ENCODE measurements at regions not wholly inside any gene's neighbourhood (a gene's known extent, or its start where the extent isn't known, plus 50 kb on each side); places are given as distances from the start of the nearest gene placed in this dataset.

GRCh38 chr3:188067932-188068331 is 86.0 kb upstream of the LPP start:
- DNase-seq (ENCODE audit: low spot score): no peak

GRCh38 chr3:188068342-188068741 is 85.6 kb upstream of the LPP start:
- DNase-seq (ENCODE audit: low spot score): no peak

- DNase-seq (ENCODE audit: low spot score): no peak
Observed at GRCh38 chr3:188071636-188072035, 82.3 kb upstream of the LPP start.

- no peak for DNase-seq (ENCODE audit: low spot score)
Observed at GRCh38 chr3:188076176-188076575, 77.8 kb upstream of the LPP start.

- no peak for DNase-seq (ENCODE audit: low spot score)
Observed at GRCh38 chr3:188077160-188077799, 76.7 kb upstream of the LPP start.

- no peak for DNase-seq (ENCODE audit: low spot score)
Observed at GRCh38 chr3:188080091-188080490, 73.9 kb upstream of the LPP start.

- no peak for DNase-seq (ENCODE audit: low spot score)
Observed at GRCh38 chr3:188082031-188082430, 71.9 kb upstream of the LPP start.

GRCh38 chr3:188082450-188082849 is 71.5 kb upstream of the LPP start:
- DNase-seq (ENCODE audit: low spot score): no peak

- DNase-seq (ENCODE audit: low spot score): no peak
Observed at GRCh38 chr3:188083011-188083410, 70.9 kb upstream of the LPP start.

GRCh38 chr3:188084752-188085583 is 69.0 kb upstream of the LPP start:
- no peak for DNase-seq (ENCODE audit: low spot score)

GRCh38 chr3:188085584-188086560 is 68.1 kb upstream of the LPP start:
- DNase-seq (ENCODE audit: low spot score): no peak

- no peak for DNase-seq (ENCODE audit: low spot score)
Observed at GRCh38 chr3:188088948-188089685, 64.8 kb upstream of the LPP start.

- DNase-seq (ENCODE audit: low spot score): no peak
Observed at GRCh38 chr3:188090620-188091309, 63.2 kb upstream of the LPP start.

- no peak for DNase-seq (ENCODE audit: low spot score)
Observed at GRCh38 chr3:188091746-188092145, 62.2 kb upstream of the LPP start.

- no peak for DNase-seq (ENCODE audit: low spot score)
Observed at GRCh38 chr3:188092648-188093047, 61.3 kb upstream of the LPP start.

GRCh38 chr3:188095431-188095830 is 58.5 kb upstream of the LPP start:
- DNase-seq (ENCODE audit: low spot score): no peak

- no peak for DNase-seq (ENCODE audit: low spot score)
Observed at GRCh38 chr3:188097791-188098190, 56.2 kb upstream of the LPP start.

- no peak for DNase-seq (ENCODE audit: low spot score)
Observed at GRCh38 chr3:188099907-188100306, 54.0 kb upstream of the LPP start.

- DNase-seq (ENCODE audit: low spot score): no peak
Observed at GRCh38 chr3:188102861-188103547, 51.0 kb upstream of the LPP start.

- no peak for DNase-seq (ENCODE audit: low spot score)
Observed at GRCh38 chr3:188104050-188104449, 49.9 kb upstream of the LPP start.

Data from LoVo (cell line).